ENCODE measurements at regions not wholly inside any gene's neighbourhood (a gene's known extent, or its start where the extent isn't known, plus 50 kb on each side); places are given as distances from the start of the nearest gene placed in this dataset.

DNA sequence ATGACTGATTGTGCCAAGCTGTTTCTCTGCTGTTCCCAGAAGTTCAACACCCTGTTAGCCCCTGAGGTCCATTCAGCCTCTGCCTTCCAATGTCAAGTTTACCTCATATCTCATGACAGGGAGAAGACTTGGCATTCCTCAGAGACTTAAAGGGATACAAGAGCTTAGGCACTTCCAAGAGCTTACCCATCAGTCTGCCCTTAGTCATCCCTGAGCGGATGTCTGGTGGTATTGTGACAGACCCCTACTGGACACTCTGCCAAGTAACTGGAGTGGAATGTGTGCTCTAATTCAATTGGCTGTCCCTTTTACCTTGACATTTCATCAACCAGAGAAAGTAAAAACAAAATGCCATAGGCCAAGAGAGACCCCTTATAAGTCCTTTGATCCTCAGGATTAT is 151.5 kb downstream of the AASDHPPT start:
- TF ChIP-seq, protein P1, sequence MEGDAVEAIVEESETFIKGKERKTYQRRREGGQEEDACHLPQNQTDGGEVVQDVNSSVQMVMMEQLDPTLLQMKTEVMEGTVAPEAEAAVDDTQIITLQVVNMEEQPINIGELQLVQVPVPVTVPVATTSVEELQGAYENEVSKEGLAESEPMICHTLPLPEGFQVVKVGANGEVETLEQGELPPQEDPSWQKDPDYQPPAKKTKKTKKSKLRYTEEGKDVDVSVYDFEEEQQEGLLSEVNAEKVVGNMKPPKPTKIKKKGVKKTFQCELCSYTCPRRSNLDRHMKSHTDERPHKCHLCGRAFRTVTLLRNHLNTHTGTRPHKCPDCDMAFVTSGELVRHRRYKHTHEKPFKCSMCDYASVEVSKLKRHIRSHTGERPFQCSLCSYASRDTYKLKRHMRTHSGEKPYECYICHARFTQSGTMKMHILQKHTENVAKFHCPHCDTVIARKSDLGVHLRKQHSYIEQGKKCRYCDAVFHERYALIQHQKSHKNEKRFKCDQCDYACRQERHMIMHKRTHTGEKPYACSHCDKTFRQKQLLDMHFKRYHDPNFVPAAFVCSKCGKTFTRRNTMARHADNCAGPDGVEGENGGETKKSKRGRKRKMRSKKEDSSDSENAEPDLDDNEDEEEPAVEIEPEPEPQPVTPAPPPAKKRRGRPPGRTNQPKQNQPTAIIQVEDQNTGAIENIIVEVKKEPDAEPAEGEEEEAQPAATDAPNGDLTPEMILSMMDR (conservative IDR thresholded peaks at IDR 0.05), result no peak
- Histone ChIP-seq H3K56ac (ENCODE audit: insufficient read length, low read depth, low read length) (no peak overlapping the region), H3K4me1 (ENCODE audit: insufficient read depth, low read length) (no peaks in the 10 kb centered on the region), H3K79me2 (ENCODE audit: insufficient read depth, low read length) (no peaks in the 10 kb centered on the region), H4K91ac (ENCODE audit: insufficient read length, low read depth, low read length) (no peak overlapping the region), H3K14ac (ENCODE audit: insufficient read depth, low read length) (no peak overlapping the region), H3K23ac (ENCODE audit: insufficient read length, low read depth, low read length) (no peak overlapping the region), H2BK12ac (ENCODE audit: insufficient read length, low read depth, low read length) (no peak overlapping the region), H3K4ac (ENCODE audit: low read depth, low read length) (no peak overlapping the region), H3K79me1 (ENCODE audit: insufficient read depth, low read depth, low read length, poor library complexity, severe bottlenecking) (no peaks in the 10 kb centered on the region), H3K9me3 (ENCODE audit: control insufficient read depth, low read depth, low read length) (peaks cover 9% of the 10 kb centered on the region), H3K9ac (ENCODE audit: extremely low read depth, insufficient read length, low read length) (no peak overlapping the region), H2BK20ac (ENCODE audit: low read depth, low read length, poor library complexity, severe bottlenecking) (no peak overlapping the region), H2BK5ac (ENCODE audit: insufficient read length, low read length) (no peak overlapping the region), H3K4me2 (ENCODE audit: insufficient read depth, insufficient read length, low read length) (no peak overlapping the region), H3T11ph (ENCODE audit: low read length) (no peak overlapping the region), H4K5ac (ENCODE audit: insufficient read length, low read depth, low read length) (no peak overlapping the region), H2AK5ac (ENCODE audit: insufficient read length, low read length) (no peak overlapping the region), H2BK15ac (ENCODE audit: low read depth, low read length) (no peak overlapping the region), H4K8ac (replicated peaks; ENCODE audit: insufficient read length, low read depth, low read length) (no peak overlapping the region), H2AFZ (ENCODE audit: low read length) (no peak overlapping the region), H3K27ac (ENCODE audit: insufficient read length, low read depth, low read length) (no peak overlapping the region), H3K23me2 (ENCODE audit: insufficient read length, low read depth, low read length, poor library complexity, severe bottlenecking) (no peaks in the 10 kb centered on the region), H4K20me1 (ENCODE audit: control insufficient read depth, insufficient read depth, insufficient read length) (no peaks in the 10 kb centered on the region), H3K18ac (ENCODE audit: insufficient read length, low read depth, low read length) (no peak overlapping the region), H2BK120ac (ENCODE audit: low read depth, low read length, poor library complexity, severe bottlenecking) (no peak overlapping the region), H3K27me3 (ENCODE audit: insufficient read depth, low read length) (no peaks in the 10 kb centered on the region)
- Mint-ChIP-seq H3K4me1 (no peaks in the 10 kb centered on the region), H3K9me3 (peaks cover 14 to 17% of the 10 kb centered on the region in 2 experiments), H3K27me3 (ENCODE audit: low read depth) (no peaks in the 10 kb centered on the region), H3K4me3 (no peak overlapping the region), H3K36me3 (ENCODE audit: insufficient read depth in 1 of 3, low read depth in 3 of 3) (peaks cover 7 to 16% (median 10%) of the 10 kb centered on the region in 3 experiments; a peak in 5 of 7 replicates), H3K27ac (no peak overlapping the region)
- WGBS (ENCODE audit: extremely low coverage, insufficient read length, low lambda C conversion rate), result no CpG with 5 or more reads among the region's 1 CpG
- no peak for DNase-seq

Data from H9 (cell line).